GM23338 (cell line): ENCODE measurements at regions not wholly inside any gene's neighbourhood (a gene's known extent, or its start where the extent isn't known, plus 50 kb on each side); places are given as distances from the start of the nearest gene placed in this dataset.

Experiments used
- ATAC-seq: fragments of 200-7000 bp; cut with Tn5 transposase; 3 replicates; pipeline ENCODE4 v1.9.1; 2020
- DNase-seq: peaks from one replicate; pipeline ENCODE4 v3.0.0-alpha.2; 2015; ENCODE audit warnings: low spot score
- H2AFZ ChIP-seq: fragments of 200-600 bp; sonication (generic); 2 replicates; pipeline ENCODE4 v1.8.0; 2016; ENCODE audit warnings: antibody characterized with exemption, mild to moderate bottlenecking, moderate library complexity
- H3F3A ChIP-seq: fragments of 200-600 bp; sonication (generic); replicated peaks from 2 replicates; pipeline ENCODE4 v1.8.0; 2017; ENCODE audit warnings: antibody characterized with exemption, mixed run types, low read depth
- H3K27ac ChIP-seq: fragments of 200-600 bp; sonication (generic); 2 replicates; pipeline ENCODE4 v1.6.1; 2016; ENCODE audit warnings: low read depth
- H3K27me3 ChIP-seq: fragments of 200-600 bp; sonication (generic); 2 replicates; pipeline ENCODE4 v1.8.0; 2016; ENCODE audit warnings: mild to moderate bottlenecking, mixed run types, moderate library complexity; ENCODE audit not compliant: insufficient read depth
- H3K36me3 ChIP-seq: fragments of 200-600 bp; sonication (generic); 2 replicates; pipeline ENCODE4 v1.8.0; 2016; ENCODE audit warnings: mild to moderate bottlenecking; ENCODE audit not compliant: insufficient read depth
- H3K4me1 ChIP-seq: fragments of 200-600 bp; sonication (generic); 2 replicates; pipeline ENCODE4 v1.8.0; 2016; ENCODE audit warnings: mild to moderate bottlenecking, moderate library complexity; ENCODE audit not compliant: insufficient read depth
- H3K4me2 ChIP-seq: fragments of 200-600 bp; sonication (generic); 2 replicates; pipeline ENCODE4 v1.7.1; 2017; ENCODE audit warnings: mixed run types
- H3K4me3 ChIP-seq: fragments of 200-600 bp; sonication (generic); 2 replicates; pipeline ENCODE4 v1.6.1; 2016; ENCODE audit warnings: mixed run types
- H3K79me2 ChIP-seq: fragments of 200-600 bp; sonication (generic); replicated peaks from 2 replicates; pipeline ENCODE4 v1.8.0; 2017; ENCODE audit warnings: mild to moderate bottlenecking; ENCODE audit not compliant: insufficient read depth
- H3K9me2 ChIP-seq: fragments of 200-600 bp; sonication (generic); 2 replicates; pipeline ENCODE4 v1.8.0; 2017; ENCODE audit not compliant: insufficient read depth
- H4K20me1 ChIP-seq: fragments of 200-600 bp; sonication (generic); replicated peaks from 2 replicates; pipeline ENCODE4 v1.8.0; 2017; ENCODE audit warnings: mild to moderate bottlenecking; ENCODE audit not compliant: insufficient read depth
- H3K27ac Mint-ChIP-seq: 2 replicates; pipeline ENCODE4 v1.8.0; 2020; ENCODE audit warnings: inconsistent platforms, mild to moderate bottlenecking, moderate library complexity, mixed read lengths
- H3K27me3 Mint-ChIP-seq: 3 replicates; pipeline ENCODE4 v1.8.0; 2022; ENCODE audit warnings: low read depth, mild to moderate bottlenecking, moderate library complexity, mixed read lengths, inconsistent platforms; ENCODE audit not compliant: insufficient read depth, poor library complexity
- H3K36me3 Mint-ChIP-seq: 3 replicates; pipeline ENCODE4 v1.8.0; 2021; ENCODE audit warnings: low read depth, mild to moderate bottlenecking, inconsistent platforms, moderate library complexity, mixed read lengths
- H3K4me1 Mint-ChIP-seq: 3 replicates; pipeline ENCODE4 v1.8.0; 2020; ENCODE audit warnings: mild to moderate bottlenecking, inconsistent platforms, mixed read lengths
- H3K4me3 Mint-ChIP-seq: 3 replicates; pipeline ENCODE4 v1.8.0; 2021; ENCODE audit warnings: moderate library complexity, mild to moderate bottlenecking, inconsistent platforms, mixed read lengths
- H3K9me3 Mint-ChIP-seq: 3 replicates; pipeline ENCODE4 v1.8.0; 2020; ENCODE audit warnings: moderate library complexity, mild to moderate bottlenecking, inconsistent platforms, mixed read lengths
- CREB1 ChIP-seq: fragments of 250-450 bp; sonication (Bioruptor Pico); IDR thresholded peaks from 2 replicates; pipeline ENCODE4 v1.5.0; 2020; ENCODE audit warnings: low read depth, mild to moderate bottlenecking, moderate library complexity
- EZH2 ChIP-seq: fragments of 200-600 bp; sonication (generic); IDR thresholded peaks from one replicate; pipeline ENCODE4 v1.8.0; 2017; ENCODE audit warnings: antibody characterized with exemption, mild to moderate bottlenecking, low read depth; ENCODE audit not compliant: unreplicated experiment
- EZH2phosphoT487 ChIP-seq: fragments of 200-600 bp; sonication (generic); IDR thresholded peaks from one replicate; pipeline ENCODE4 v1.8.1; 2018; ENCODE audit warnings: antibody characterized with exemption; ENCODE audit not compliant: unreplicated experiment
- JUNB ChIP-seq: IDR thresholded peaks from one replicate; pipeline ENCODE4 v1.6.1; 2016; ENCODE audit warnings: antibody characterized with exemption; ENCODE audit not compliant: unreplicated experiment
- NANOG ChIP-seq: IDR thresholded peaks from 2 replicates; pipeline ENCODE4 v1.6.1; 2016; ENCODE audit warnings: antibody characterized with exemption, borderline replicate concordance
- POLR2AphosphoS5 ChIP-seq: IDR thresholded peaks from 2 replicates; pipeline ENCODE4 v1.6.1; 2016; ENCODE audit warnings: antibody characterized with exemption, low read depth
- STAT1 ChIP-seq: IDR thresholded peaks from one replicate; pipeline ENCODE4 v1.6.1; 2016; ENCODE audit warnings: antibody characterized with exemption; ENCODE audit not compliant: unreplicated experiment
- ZNF114 ChIP-seq: fragments of 250-450 bp; sonication (Bioruptor Pico); IDR thresholded peaks from 2 replicates; pipeline ENCODE4 v1.5.0; 2020; ENCODE audit warnings: mild to moderate bottlenecking, moderate library complexity
- ZNF331 ChIP-seq: fragments of 250-450 bp; sonication (Bioruptor Pico); IDR thresholded peaks from 2 replicates; pipeline ENCODE4 v1.5.0; 2020; ENCODE audit warnings: low read depth, mild to moderate bottlenecking, moderate library complexity
- TF ChIP-seq, protein P1 (sequence below), 2 experiments: fragments of 200-600 bp in 1 of 2; sonication (generic) in 1 of 2; conservative IDR thresholded peaks; 2 replicates each; pipeline versions ENCODE4 v1.5.1 to v1.6.1; 2016 to 2017; ENCODE audit warnings: antibody characterized with exemption in 2 of 2, low read depth in 2 of 2, mild to moderate bottlenecking in 2 of 2, moderate library complexity in 1 of 2
- TF ChIP-seq, protein P2 (sequence below): fragments of 250-450 bp; sonication (Bioruptor Pico); IDR thresholded peaks from 2 replicates; pipeline ENCODE4 v1.5.0; 2020; ENCODE audit warnings: mild to moderate bottlenecking, moderate library complexity
- TF ChIP-seq, protein P3 (sequence below): IDR thresholded peaks from one replicate; pipeline ENCODE4 v1.6.1; 2018; ENCODE audit warnings: antibody characterized with exemption; ENCODE audit not compliant: unreplicated experiment
- TF ChIP-seq, protein P4 (sequence below): IDR thresholded peaks from 2 replicates; pipeline ENCODE4 v1.6.1; 2016; ENCODE audit warnings: antibody characterized with exemption

DNA sequence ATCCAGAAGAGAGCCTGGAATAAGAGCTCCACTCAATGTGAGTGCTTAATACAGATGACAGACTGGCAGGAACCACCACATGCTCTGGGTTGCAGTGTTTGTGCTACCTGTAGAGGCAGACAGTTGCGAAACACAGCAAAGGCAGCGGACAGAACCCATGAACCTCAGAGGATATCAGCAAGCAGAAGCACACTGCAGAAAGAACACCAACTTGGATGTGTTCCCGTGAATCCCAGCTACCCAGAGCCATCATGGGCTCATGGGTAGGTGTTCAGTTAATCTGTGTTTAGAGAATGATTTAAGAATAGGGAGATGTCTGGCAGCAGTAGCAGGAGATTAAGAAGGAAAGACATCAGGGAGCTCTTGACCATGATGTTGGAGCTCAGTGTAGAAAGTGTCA lies 133.3 kb upstream of the FOXQ1 start:
- TF ChIP-seq JUNB (no peak), STAT1 (no peak), ZNF331 (CRISPR knock-in tag) (no peak), ZNF114 (CRISPR knock-in tag) (no peak), NANOG (no peak), EZH2phosphoT487 (no peak), EZH2 (no peak), CREB1 (CRISPR knock-in tag) (no peak), POLR2AphosphoS5 (no peak)
- TF ChIP-seq, protein P1, sequence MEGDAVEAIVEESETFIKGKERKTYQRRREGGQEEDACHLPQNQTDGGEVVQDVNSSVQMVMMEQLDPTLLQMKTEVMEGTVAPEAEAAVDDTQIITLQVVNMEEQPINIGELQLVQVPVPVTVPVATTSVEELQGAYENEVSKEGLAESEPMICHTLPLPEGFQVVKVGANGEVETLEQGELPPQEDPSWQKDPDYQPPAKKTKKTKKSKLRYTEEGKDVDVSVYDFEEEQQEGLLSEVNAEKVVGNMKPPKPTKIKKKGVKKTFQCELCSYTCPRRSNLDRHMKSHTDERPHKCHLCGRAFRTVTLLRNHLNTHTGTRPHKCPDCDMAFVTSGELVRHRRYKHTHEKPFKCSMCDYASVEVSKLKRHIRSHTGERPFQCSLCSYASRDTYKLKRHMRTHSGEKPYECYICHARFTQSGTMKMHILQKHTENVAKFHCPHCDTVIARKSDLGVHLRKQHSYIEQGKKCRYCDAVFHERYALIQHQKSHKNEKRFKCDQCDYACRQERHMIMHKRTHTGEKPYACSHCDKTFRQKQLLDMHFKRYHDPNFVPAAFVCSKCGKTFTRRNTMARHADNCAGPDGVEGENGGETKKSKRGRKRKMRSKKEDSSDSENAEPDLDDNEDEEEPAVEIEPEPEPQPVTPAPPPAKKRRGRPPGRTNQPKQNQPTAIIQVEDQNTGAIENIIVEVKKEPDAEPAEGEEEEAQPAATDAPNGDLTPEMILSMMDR (conservative IDR thresholded peaks at IDR 0.05; ENCODE audit: low read depth in 2 of 2) = no peak
- TF ChIP-seq, protein P2, sequence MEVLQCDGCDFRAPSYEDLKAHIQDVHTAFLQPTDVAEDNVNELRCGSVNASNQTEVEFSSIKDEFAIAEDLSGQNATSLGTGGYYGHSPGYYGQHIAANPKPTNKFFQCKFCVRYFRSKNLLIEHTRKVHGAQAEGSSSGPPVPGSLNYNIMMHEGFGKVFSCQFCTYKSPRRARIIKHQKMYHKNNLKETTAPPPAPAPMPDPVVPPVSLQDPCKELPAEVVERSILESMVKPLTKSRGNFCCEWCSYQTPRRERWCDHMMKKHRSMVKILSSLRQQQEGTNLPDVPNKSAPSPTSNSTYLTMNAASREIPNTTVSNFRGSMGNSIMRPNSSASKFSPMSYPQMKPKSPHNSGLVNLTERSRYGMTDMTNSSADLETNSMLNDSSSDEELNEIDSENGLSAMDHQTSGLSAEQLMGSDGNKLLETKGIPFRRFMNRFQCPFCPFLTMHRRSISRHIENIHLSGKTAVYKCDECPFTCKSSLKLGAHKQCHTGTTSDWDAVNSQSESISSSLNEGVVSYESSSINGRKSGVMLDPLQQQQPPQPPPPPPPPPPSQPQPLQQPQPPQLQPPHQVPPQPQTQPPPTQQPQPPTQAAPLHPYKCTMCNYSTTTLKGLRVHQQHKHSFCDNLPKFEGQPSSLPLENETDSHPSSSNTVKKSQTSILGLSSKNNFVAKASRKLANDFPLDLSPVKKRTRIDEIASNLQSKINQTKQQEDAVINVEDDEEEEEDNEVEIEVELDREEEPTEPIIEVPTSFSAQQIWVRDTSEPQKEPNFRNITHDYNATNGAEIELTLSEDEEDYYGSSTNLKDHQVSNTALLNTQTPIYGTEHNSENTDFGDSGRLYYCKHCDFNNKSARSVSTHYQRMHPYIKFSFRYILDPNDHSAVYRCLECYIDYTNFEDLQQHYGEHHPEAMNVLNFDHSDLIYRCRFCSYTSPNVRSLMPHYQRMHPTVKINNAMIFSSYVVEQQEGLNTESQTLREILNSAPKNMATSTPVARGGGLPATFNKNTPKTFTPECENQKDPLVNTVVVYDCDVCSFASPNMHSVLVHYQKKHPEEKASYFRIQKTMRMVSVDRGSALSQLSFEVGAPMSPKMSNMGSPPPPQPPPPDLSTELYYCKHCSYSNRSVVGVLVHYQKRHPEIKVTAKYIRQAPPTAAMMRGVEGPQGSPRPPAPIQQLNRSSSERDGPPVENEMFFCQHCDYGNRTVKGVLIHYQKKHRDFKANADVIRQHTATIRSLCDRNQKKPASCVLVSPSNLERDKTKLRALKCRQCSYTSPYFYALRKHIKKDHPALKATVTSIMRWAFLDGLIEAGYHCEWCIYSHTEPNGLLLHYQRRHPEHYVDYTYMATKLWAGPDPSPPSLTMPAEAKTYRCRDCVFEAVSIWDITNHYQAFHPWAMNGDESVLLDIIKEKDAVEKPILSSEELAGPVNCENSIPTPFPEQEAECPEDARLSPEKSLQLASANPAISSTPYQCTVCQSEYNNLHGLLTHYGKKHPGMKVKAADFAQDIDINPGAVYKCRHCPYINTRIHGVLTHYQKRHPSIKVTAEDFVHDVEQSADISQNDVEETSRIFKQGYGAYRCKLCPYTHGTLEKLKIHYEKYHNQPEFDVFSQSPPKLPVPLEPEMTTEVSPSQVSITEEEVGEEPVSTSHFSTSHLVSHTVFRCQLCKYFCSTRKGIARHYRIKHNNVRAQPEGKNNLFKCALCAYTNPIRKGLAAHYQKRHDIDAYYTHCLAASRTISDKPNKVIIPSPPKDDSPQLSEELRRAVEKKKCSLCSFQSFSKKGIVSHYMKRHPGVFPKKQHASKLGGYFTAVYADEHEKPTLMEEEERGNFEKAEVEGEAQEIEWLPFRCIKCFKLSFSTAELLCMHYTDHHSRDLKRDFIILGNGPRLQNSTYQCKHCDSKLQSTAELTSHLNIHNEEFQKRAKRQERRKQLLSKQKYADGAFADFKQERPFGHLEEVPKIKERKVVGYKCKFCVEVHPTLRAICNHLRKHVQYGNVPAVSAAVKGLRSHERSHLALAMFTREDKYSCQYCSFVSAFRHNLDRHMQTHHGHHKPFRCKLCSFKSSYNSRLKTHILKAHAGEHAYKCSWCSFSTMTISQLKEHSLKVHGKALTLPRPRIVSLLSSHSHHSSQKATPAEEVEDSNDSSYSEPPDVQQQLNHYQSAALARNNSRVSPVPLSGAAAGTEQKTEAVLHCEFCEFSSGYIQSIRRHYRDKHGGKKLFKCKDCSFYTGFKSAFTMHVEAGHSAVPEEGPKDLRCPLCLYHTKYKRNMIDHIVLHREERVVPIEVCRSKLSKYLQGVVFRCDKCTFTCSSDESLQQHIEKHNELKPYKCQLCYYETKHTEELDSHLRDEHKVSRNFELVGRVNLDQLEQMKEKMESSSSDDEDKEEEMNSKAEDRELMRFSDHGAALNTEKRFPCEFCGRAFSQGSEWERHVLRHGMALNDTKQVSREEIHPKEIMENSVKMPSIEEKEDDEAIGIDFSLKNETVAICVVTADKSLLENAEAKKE = no peak
- TF ChIP-seq, protein P3, sequence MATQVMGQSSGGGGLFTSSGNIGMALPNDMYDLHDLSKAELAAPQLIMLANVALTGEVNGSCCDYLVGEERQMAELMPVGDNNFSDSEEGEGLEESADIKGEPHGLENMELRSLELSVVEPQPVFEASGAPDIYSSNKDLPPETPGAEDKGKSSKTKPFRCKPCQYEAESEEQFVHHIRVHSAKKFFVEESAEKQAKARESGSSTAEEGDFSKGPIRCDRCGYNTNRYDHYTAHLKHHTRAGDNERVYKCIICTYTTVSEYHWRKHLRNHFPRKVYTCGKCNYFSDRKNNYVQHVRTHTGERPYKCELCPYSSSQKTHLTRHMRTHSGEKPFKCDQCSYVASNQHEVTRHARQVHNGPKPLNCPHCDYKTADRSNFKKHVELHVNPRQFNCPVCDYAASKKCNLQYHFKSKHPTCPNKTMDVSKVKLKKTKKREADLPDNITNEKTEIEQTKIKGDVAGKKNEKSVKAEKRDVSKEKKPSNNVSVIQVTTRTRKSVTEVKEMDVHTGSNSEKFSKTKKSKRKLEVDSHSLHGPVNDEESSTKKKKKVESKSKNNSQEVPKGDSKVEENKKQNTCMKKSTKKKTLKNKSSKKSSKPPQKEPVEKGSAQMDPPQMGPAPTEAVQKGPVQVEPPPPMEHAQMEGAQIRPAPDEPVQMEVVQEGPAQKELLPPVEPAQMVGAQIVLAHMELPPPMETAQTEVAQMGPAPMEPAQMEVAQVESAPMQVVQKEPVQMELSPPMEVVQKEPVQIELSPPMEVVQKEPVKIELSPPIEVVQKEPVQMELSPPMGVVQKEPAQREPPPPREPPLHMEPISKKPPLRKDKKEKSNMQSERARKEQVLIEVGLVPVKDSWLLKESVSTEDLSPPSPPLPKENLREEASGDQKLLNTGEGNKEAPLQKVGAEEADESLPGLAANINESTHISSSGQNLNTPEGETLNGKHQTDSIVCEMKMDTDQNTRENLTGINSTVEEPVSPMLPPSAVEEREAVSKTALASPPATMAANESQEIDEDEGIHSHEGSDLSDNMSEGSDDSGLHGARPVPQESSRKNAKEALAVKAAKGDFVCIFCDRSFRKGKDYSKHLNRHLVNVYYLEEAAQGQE = no peak
- TF ChIP-seq, protein P4, sequence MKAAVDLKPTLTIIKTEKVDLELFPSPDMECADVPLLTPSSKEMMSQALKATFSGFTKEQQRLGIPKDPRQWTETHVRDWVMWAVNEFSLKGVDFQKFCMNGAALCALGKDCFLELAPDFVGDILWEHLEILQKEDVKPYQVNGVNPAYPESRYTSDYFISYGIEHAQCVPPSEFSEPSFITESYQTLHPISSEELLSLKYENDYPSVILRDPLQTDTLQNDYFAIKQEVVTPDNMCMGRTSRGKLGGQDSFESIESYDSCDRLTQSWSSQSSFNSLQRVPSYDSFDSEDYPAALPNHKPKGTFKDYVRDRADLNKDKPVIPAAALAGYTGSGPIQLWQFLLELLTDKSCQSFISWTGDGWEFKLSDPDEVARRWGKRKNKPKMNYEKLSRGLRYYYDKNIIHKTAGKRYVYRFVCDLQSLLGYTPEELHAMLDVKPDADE = no peak
- no peaks in the 10 kb centered on the region for H3F3A ChIP-seq
- H3K4me3 ChIP-seq = no peak overlapping the region
- H3K79me2 ChIP-seq = no peaks in the 10 kb centered on the region
- no peak for DNase-seq
- no peaks in the 10 kb centered on the region for H3K36me3 Mint-ChIP-seq
- no peaks in the 10 kb centered on the region for H3K4me1 Mint-ChIP-seq
- no peak overlapping the region for H3K27ac ChIP-seq
- H3K27ac Mint-ChIP-seq = no peak overlapping the region
- H3K27me3 ChIP-seq = no peaks in the 10 kb centered on the region
- no peak overlapping the region for H3K4me3 Mint-ChIP-seq
- H3K4me2 ChIP-seq = no peak overlapping the region
- H3K36me3 ChIP-seq = no peaks in the 10 kb centered on the region
- H3K9me2 ChIP-seq = no peaks in the 10 kb centered on the region
- no peak for ATAC-seq
- no peaks in the 10 kb centered on the region for H3K4me1 ChIP-seq
- peaks cover 7% of the 10 kb centered on the region for H3K27me3 Mint-ChIP-seq
- peaks cover 3% of the 10 kb centered on the region; the same call in 1 of the 3 replicates for H3K9me3 Mint-ChIP-seq
- no peaks in the 10 kb centered on the region for H4K20me1 ChIP-seq
- no peak overlapping the region for H2AFZ ChIP-seq
